ENCODE measurements at regions not wholly inside any gene's neighbourhood (a gene's known extent, or its start where the extent isn't known, plus 50 kb on each side); places are given as distances from the start of the nearest gene placed in this dataset.

DNA sequence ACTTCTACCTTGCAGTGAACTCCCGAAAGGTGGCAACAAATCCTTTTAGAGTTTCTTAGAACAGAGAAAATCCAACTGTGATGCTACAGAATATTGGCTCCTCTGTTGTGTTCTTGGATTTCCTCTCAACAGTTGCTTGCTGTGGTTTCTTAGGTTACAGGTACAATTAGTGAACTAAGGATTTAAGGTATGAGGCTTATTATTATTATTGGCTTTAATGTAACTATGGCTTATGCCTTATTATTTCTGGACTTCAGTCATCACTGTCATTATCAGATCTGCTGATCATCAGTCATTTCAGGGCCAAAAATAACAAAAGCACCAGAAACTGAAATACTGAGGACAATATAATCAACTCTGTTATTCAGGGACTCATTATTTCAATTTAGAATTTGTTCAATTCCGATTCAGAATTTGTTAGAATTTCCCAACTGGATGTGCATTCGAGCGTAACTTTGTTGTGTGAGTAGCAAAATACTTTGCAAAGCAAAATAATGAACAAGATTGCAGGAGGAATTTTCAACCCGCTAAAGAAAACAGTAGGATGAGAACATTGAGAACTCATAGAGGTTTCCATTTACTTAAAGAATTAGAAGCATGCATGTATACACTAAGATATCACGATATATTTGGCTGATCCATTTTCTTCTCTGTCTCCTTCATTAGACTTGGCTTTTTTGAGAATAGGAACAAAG is 65.5 kb upstream of the AK4 start:
- TF ChIP-seq ZNF274 (IDR thresholded peaks at IDR 0.05; ENCODE audit: low read depth, low read length) (no peak), YY1 (IDR thresholded peaks at IDR 0.05; ENCODE audit: insufficient read depth, insufficient read length) (no peak)

All from NT2/D1 (cell line).